NCI-H226 (cell line): ENCODE measurements at regions not wholly inside any gene's neighbourhood (a gene's known extent, or its start where the extent isn't known, plus 50 kb on each side); places are given as distances from the start of the nearest gene placed in this dataset.
"Not testable (repeated sequence)": the region's sequence is repeated elsewhere in the genome, so short reads cannot be mapped to it uniquely, and the experiment has no call there.

ENCODE experiments used
- DNase-seq: peaks from one replicate; pipeline ENCODE4 v3.0.0-alpha.2; 2015

DNA sequence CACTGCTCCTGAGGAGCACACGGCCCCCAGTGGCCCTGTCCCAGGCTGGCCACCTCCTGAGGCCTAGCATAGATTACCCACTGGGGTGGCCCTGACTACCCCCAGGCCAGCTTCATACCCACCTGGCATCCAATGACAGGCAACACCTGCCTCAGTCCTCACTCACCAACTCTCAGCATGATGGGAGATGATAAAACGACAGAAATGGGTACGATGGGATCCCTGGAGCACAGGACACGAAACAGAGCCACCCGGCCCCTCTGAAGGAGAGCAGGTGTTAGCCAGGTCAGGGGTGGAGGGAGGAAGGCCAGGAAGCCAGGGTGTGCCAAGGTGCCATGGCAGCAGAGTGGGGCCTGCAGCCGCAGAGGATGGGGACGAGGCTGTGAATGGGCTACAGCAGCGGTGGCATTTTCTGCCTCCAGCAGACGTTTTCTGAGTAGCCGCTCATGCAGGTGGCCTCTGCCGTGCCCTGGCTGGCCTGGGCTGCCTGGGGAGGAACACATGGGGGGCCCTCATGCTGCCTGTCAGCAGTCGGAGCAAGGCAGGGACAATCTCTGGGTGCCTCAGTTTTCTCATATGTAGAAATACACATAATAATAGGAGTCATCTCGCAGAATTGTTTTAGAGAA, 50.2 kb upstream of the FGF3 start:
- no peak for DNase-seq

DNA sequence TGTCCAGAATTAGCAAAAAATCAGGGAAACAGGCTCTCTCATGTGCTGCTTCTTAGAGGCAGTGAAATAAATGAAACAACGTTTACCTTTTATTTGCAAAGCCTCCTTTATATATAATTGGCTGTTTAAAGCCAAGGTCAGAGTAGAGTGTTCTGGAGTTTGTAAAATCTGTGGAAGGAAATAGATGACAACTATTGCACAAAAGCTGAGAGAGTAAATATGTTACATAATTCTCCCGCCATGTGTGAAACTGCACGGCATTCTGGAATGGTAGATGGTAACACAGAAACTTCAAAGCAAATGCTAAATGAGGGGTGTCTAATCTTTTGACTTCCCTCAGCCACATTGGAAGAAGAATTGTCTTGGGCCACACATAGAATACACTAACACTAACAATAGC, 51.5 kb upstream of the FGF3 start:
- no peak for DNase-seq

- DNase-seq, result no peak
Measured at GRCh38 chr11:69873166-69874077, 54.2 kb upstream of the FGF3 start.

- no peak for DNase-seq
Measured at GRCh38 chr11:69874178-69874983, 55.2 kb upstream of the FGF3 start.

DNA sequence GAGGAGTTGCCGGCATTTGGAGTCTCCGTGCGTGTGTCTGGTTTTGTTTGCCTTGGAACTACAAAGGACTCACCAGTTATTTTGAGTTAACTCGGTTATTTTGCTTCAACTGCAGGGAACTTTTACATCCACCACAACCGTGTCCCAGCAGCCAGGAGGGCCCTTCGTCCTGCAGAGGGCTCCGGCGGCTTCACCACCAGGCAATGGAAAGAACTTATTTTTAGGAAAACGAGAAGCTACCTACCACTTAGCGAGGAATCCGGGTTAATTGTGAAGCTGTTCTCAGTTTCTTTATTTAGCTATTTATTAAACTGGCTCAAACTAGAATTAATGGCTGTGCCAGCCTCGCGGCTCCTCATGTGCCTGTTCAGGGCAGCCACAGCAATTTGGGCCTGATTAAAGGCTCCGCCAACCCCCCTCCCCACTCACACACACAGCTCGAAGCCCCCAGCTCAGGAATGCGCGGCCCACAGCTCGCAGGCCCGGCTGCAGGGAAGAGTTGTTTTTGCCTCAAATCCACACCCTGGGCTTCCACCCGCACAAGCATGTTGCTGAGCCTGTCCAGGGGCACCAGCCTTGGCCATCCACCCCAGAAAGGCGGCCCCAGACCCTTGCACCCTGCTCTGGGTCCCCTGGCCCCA, 55.9 kb upstream of the FGF3 start:
- no peak for DNase-seq

DNA sequence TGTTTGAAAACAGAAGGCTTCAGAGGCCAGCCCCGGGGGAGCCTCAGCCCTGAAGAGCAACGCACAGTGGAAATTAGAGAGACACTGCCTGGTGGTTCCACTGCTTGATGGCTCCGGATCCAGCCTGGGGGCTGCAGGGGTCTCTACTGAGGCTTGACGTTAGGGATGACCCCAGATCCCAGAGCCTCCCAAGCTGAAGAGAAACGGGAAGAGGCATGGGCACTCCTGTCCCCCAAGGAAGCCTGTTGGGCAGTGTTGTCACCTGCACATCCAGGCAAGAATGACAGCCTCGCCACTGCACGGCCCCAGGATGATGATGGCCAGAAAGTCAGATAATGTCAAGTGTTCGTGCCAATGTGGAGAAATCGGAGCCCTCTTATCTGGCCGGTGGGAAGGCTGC, 56.8 kb upstream of the FGF3 start:
- DNase-seq, result no peak

DNA sequence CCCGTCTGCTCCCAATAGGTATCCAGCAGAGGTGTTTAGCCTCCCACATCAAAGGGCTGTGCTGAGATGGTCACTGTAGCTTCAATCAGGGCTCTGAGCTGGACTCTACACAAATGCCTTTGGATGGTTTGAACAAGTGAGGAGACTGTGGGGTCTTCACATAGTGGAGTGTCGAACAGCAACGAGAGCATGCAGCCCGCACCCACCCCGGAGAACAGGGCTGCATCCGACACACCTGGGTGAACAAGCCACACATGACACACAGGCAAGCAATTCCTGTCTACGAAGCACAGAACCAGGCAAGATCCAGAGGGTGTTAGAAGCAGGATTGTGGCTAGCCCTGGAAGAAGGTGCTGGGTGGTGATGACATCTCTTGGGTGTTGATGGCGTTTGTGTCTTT, 58.0 kb upstream of the FGF3 start:
- DNase-seq, result no peak

DNA sequence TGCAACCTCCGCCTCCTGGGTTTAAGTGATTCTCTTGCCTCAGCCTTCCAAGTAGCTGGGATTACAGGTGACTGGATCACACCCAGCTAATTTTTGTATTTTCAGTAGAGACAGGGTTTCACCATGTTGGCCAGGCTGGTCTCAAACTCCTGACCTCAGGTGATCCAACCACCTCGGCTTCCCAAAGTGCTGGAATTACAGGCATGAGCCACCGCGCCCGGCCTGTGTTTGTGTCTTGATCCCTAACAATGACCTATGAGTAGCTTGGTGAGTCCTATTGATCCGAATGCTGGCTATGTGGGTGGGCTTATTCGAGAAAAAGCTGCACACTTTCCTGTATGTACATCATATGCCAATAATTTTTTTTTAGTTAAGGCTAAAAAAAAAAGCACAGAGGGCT, 58.5 kb upstream of the FGF3 start:
- DNase-seq, result not testable (repeated sequence)

- DNase-seq, result no peak
Measured at GRCh38 chr11:69878144-69878883, 59.1 kb upstream of the FGF3 start.

- DNase-seq, result no peak
Measured at GRCh38 chr11:69878927-69879728, 59.9 kb upstream of the FGF3 start.

- no peak for DNase-seq
Measured at GRCh38 chr11:69879729-69880005, 60.5 kb upstream of the FGF3 start.

GRCh38 chr11:69880041-69880825, 61.0 kb upstream of the FGF3 start:
- DNase-seq, result no peak

DNA sequence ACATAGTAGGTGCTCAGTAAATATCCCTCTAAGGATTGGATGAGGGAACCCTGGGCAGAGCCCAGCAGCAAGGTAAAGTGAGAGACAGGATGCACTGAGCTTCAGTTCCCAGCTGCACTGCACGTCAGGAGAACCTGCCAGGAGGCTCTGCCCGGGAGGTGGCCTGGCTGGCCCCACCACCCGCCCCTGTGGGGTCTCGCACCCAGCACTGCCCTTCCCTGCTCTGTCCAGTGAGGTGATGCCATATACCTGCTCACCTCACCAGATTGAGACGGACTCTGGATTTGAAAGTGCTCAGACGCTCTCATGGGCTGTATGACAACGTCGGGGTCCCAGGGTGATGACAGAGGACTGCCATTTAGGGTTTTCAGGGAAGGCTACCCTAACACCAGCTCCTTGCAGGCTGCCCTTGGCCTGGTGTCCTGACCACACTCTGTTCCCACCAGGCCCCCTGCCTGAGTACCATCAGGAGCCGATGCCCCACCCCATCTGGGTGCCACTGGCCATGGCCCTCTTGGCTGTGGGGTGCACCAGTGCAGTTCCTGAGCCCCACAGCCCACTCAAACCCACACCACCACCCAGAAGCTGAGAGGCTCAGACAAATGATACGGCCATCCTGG, 61.7 kb upstream of the FGF3 start:
- DNase-seq, result no peak

DNA sequence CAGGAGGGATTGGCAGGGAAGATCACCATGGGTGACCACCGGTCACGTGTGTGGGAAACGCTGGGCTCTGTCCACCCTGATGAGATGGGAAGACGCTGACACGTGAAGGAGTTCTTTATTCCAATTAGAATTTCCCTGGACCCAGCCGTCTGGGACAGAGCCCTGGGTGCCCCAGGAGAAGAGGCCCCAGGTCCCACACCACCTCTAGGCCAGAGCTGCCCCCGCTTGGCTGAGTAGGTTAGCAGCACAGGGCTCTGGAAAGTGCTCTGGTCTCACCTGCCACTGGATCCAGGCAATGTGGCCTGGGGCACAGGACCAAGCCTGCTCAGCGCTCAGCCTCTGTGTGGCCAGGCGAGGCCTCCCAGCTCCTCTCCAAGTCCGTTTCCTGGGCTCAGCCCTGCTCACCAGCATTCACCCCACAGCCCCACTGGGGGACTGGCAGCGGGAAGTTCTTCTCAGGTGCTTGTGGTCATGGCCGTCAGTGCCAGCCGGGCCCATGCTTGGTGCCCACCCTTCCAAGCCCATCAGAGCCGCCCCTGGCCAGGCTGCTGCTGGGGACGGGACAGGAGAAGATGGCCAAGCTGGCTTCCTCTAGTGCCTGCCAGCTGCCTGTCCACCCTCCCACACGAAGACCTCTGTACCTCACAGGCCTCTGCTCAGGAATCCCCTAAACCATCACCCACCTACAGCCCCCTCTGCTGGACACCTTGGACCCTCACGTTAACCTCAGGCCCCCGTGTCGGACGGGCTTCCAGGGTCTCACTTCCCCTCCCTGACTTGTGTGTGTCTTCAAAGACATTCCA, 62.5 kb upstream of the FGF3 start:
- no peak for DNase-seq

- DNase-seq, result no peak
Measured at GRCh38 chr11:69882270-69882608, 63.0 kb upstream of the FGF3 start.

GRCh38 chr11:69883292-69884255, 64.4 kb upstream of the FGF3 start:
- no peak for DNase-seq

DNA sequence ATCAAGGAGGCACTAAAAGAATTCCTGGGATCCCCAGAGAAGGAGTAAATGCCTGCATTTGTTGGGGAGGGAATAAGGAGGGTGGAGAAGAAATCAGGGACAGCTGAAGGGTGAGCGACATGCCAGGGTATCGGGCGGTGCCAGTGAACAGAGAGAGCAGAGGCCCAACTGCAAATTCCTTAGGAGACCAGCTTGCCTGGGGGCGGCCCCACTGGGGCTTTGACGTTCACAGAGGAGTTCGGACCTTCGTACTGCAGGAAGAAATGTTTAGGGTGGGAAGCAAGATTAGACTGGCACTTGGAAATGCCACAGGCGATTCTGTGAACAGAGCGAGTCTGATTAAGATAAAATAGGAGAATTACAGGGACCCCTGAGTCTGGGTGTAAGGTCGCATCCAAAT, 65.1 kb upstream of the FGF3 start:
- DNase-seq, result no peak

GRCh38 chr11:69884751-69885150, 65.5 kb upstream of the FGF3 start:
- DNase-seq, result no peak

DNA sequence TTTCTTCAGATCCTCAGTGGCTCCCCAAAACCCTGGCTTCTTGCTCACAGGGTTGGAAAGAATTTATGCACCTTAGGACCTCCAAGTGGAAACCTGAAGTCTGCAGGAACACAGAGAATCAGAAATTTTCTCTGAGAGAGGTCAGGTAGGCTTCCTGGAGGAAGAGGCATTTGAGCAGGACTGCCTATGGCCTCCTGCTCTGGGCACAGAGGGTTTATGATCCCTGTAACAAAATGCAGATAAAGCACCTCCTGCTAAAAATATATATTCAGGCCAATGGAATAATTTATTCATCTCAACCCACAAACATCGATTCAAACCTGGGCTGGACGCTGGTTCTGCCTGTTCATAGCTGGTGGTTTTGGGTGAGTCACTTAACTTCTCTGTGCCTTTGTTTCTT, 68.1 kb upstream of the FGF3 start:
- no peak for DNase-seq
